Aorta (tissue), 5 donors: ENCODE measurements at regions not wholly inside any gene's neighbourhood (a gene's known extent, or its start where the extent isn't known, plus 50 kb on each side); places are given as distances from the start of the nearest gene placed in this dataset.

Experiments
- ATAC-seq: fragments of 200-7000 bp; cut with Tn5 transposase; one replicate; pipeline ENCODE4 v1.9.1; 2022; ENCODE audit warnings: moderate library complexity; ENCODE audit not compliant: low FRiP score
- DNase-seq, 2 donors: peaks; one replicate each; pipeline ENCODE4 v3.0.0-alpha.2; 2020
- H3K27ac ChIP-seq, 2 donors: one replicate each; pipeline ENCODE4 v1.5.1; 2013; ENCODE audit warnings: low read length in 2 of 2, mild to moderate bottlenecking in 2 of 2, moderate library complexity in 2 of 2, control low read depth in 1 of 2, inconsistent platforms in 1 of 2, low read depth in 1 of 2
- H3K27me3 ChIP-seq, 2 donors: one replicate each; pipeline ENCODE4 v1.6.1; 2013; ENCODE audit warnings: control low read depth in 1 of 2, low read length in 1 of 2, mild to moderate bottlenecking in 1 of 2, moderate library complexity in 1 of 2; ENCODE audit not compliant: insufficient read depth in 2 of 2, control insufficient read depth in 1 of 2
- H3K36me3 ChIP-seq, 2 donors: one replicate each; pipeline ENCODE4 v1.6.1; 2013; ENCODE audit warnings: control low read depth in 1 of 2, low read length in 1 of 2, mild to moderate bottlenecking in 1 of 2; ENCODE audit not compliant: insufficient read depth in 2 of 2, control insufficient read depth in 1 of 2
- H3K4me1 ChIP-seq, 2 donors: one replicate each; pipeline ENCODE4 v1.6.1; 2013; ENCODE audit warnings: low read length in 2 of 2, control low read depth in 1 of 2, mild to moderate bottlenecking in 1 of 2, moderate library complexity in 1 of 2; ENCODE audit not compliant: insufficient read depth in 2 of 2, control insufficient read depth in 1 of 2
- H3K4me3 ChIP-seq, 2 donors: one replicate each; pipeline ENCODE4 v1.5.1; 2013; ENCODE audit warnings: low read length in 2 of 2, control low read depth in 1 of 2, mild to moderate bottlenecking in 1 of 2
- H3K9me3 ChIP-seq: one replicate; pipeline ENCODE4 v1.6.1; 2013; ENCODE audit warnings: mild to moderate bottlenecking, low read length; ENCODE audit not compliant: control insufficient read depth
- WGBS, 2 donors: extraction: QIAGEN DNeasy Blood & Tissue Kit; methylation state at CpG; one replicate each; pipeline ENCODE4 v1.1.7; 2013; 5-methylcytosine and 5-hydroxymethylcytosine counted together
- intact Hi-C, 2 donors: fragments of 100-400 bp; cut with DNase I; formaldehyde crosslinking; loops; one replicate each; pipeline versions ENCODE4 v1.14.2 to v1.15.0; 2022
- donor health status: healthy with polysubstance abuse.
- donor health status: Bipolar disorder and iron deficiency.
- donor health status: DM: no; HTN: no; CAD: no.
- donor health status: DM: no; HTN: no; CAD: no.
- donor health status: DM: yes; HTN: yes; CAD: no.

DNA sequence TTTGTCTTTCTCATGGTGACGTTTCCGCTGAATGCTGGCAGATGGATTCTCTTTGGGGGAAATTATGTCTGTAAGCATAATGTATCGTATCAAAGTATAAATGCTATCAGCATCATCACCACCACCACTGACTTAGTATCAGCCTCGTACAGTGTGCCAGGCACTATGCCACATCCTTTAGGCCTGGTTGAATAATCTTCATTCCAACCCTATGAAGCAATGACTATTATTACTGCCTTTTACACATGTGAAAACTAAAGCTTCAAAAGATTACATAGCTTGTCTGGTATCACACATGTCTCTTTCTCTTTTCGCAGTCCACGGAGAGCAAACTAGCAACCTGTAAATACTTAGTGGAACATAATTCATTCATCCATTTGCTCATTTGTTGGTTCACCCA lies 166.7 kb upstream of the PRICKLE2 start:
- no peaks in the 10 kb centered on the region for H3K27me3 ChIP-seq
- WGBS, 2 donors, result 54 to 57% methylated on average over 6 of the region's 6 CpGs
- no peak overlapping the region for H3K4me3 ChIP-seq
- no peaks in the 10 kb centered on the region for H3K36me3 ChIP-seq
- H3K4me1 ChIP-seq, result no peaks in the 10 kb centered on the region
- DNase-seq, result no peak
- ATAC-seq, result no peak
- no peaks in the 10 kb centered on the region for H3K9me3 ChIP-seq
- no peak overlapping the region for H3K27ac ChIP-seq
- intact Hi-C loops, result no loop called here

DNA sequence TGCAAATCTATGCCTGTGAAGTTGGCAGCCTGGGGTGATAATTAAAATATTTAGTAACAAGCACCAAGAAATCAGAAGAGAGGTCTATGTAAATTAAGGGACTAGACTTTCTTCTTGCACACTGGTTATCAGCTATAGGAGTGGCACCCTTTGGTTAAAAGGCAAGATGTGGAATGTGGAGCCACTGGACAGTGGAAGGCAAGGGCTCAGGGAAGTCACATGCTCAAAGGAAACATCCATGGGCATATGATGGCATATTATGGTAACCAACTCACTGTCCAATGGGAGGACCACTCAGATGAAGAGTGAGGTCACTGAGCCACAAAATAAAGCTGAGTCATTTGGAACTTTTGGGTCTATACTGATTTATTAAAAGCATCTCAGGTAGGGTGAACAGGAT lies 165.6 kb upstream of the PRICKLE2 start:
- DNase-seq (no peak), ATAC-seq (no peak)
- H3K4me1 ChIP-seq, result no peaks in the 10 kb centered on the region
- H3K4me3 ChIP-seq, result no peak overlapping the region
- no peaks in the 10 kb centered on the region for H3K36me3 ChIP-seq
- intact Hi-C loops, result no loop called here
- no peaks in the 10 kb centered on the region for H3K27me3 ChIP-seq
- no peak overlapping the region for H3K27ac ChIP-seq
- H3K9me3 ChIP-seq, result peaks cover 1% of the 10 kb centered on the region

DNA sequence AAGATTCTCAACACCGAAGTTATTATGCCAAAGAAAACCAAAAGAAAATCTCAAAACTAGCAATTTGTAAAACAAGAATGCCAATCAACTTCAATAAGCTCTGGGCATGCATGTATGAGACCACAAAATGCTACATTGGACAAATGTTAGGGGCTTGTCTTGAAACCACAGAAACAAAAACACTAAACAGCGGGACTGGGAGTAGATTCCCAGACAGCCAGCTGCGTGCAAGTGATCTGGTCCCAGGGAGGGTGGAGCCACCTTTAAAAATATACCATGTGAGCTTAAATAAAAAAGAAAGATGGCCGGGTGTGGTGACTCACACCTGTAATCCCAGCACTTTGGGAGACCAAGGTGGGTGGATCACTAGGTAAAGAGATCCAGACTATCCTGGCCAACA lies 163.6 kb upstream of the PRICKLE2 start:
- H3K36me3 ChIP-seq, result no peaks in the 10 kb centered on the region
- DNase-seq, result no peak
- peaks cover 1% of the 10 kb centered on the region for H3K9me3 ChIP-seq
- peaks cover 0 to 2% of the 10 kb centered on the region in 2 donors for H3K4me1 ChIP-seq
- no peaks in the 10 kb centered on the region for H3K27me3 ChIP-seq
- intact Hi-C loops, result no loop called here
- no peak overlapping the region for H3K27ac ChIP-seq
- H3K4me3 ChIP-seq, result no peak overlapping the region
- 38 to 43% methylated on average over 4 of the region's 4 CpGs for WGBS, 2 donors
- ATAC-seq, result no peak

DNA sequence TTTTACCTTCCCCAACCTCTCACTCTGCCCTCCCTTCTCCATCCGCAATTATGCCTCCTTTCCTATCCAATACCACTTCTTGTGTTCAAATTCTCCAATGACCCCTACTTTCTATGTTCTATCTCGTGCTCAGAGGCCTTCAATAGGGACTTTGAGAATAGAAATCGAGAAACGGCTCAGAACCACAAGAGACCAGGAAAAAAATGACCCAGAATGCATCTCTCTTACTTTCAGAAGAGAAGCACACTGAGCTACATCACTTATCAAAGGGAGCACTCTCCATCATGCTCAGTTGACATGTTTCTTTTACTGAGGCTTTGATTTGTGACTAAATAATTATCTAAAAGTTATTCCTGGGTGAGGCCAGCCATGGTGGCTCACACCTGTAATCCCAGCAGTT lies 162.4 kb upstream of the PRICKLE2 start:
- WGBS, 2 donors, result 94 to 95% methylated on average over 4 of the region's 4 CpGs
- peaks cover 0 to 2% of the 10 kb centered on the region in 2 donors for H3K4me1 ChIP-seq
- H3K9me3 ChIP-seq, result peaks cover 3% of the 10 kb centered on the region
- H3K36me3 ChIP-seq, result no peaks in the 10 kb centered on the region
- H3K4me3 ChIP-seq, result no peak overlapping the region
- no peak overlapping the region for H3K27ac ChIP-seq
- DNase-seq (no peak), ATAC-seq (no peak)
- intact Hi-C loops, result no loop called here
- no peaks in the 10 kb centered on the region for H3K27me3 ChIP-seq

DNA sequence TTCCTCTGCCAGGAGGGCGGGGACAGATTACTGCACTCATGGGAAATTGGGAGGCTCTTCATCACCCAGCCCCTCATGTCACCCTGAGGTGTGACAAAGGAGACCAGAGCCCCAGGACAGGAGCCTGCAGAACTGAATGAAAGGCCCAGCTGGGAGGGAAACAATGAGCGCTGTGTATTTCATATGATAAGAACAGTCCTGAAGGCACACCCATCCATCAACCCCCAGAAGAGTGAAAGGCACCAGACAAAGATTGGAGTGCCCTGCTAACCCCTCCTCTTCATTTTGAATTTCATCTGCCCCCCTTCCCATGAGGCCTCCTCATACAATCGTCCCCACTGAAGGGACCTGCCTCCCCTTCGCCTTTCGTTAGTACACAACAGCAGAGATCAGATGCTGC lies 160.0 kb upstream of the PRICKLE2 start:
- Histone ChIP-seq H3K36me3 (no peaks in the 10 kb centered on the region), H3K9me3 (peaks cover 3% of the 10 kb centered on the region), H3K4me3 (no peak overlapping the region), H3K27me3 (no peaks in the 10 kb centered on the region), H3K4me1 (peaks cover 0 to 2% of the 10 kb centered on the region in 2 donors), H3K27ac (no peak overlapping the region)
- intact Hi-C loops, result no loop called here
- 92 to 95% methylated on average over 5 of the region's 5 CpGs for WGBS, 2 donors
- ATAC-seq (no peak), DNase-seq (no peak)

DNA sequence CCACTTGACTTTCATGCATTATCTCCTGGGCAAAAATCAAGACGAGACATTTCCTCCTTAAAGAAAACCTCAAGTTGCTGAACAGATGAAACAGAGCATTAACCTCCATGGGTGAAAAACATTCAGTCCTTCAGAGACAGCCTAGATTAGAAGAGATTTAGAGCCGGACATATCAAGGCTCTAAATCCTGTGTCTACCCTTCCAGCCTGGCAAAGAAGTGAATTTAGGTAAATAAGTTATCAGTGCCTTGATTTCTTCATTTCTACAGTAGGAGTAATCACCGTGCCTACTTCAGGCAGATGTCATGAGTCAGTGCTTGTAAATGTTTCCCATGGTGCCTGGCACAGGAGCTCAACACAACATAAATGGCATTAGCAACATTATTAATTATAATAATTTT lies 159.3 kb upstream of the PRICKLE2 start:
- intact Hi-C loops, result no loop called here
- H3K36me3 ChIP-seq, result no peaks in the 10 kb centered on the region
- DNase-seq, result no peak
- no peak for ATAC-seq
- H3K27me3 ChIP-seq, result no peaks in the 10 kb centered on the region
- H3K9me3 ChIP-seq, result peaks cover 3% of the 10 kb centered on the region
- H3K4me1 ChIP-seq, result peaks cover 0 to 2% of the 10 kb centered on the region in 2 donors
- 66 to 75% methylated on average over 3 of the region's 3 CpGs for WGBS, 2 donors
- no peak overlapping the region for H3K27ac ChIP-seq
- H3K4me3 ChIP-seq, result no peak overlapping the region

DNA sequence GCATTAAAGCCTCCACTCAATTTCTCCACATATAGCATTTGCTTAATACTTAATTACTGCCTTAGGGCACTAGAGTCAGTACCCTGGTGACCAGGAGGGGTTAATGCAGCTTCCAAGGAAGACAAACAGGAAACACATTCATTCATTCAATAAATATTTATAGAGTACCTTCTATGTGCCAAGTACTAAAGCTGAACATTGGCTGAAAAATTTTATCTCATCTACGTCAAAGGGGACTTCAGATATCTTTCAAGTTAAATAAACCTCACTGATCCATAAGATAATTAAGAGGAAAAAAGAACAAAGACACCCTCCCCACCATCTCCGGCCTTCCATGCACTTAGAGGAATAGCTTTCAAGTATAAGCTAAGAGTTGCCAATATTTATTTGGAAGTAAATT lies 156.9 kb upstream of the PRICKLE2 start:
- intact Hi-C loops, result no loop called here
- WGBS, 2 donors, result 58 to 72% methylated on average over 2 of the region's 2 CpGs
- no peaks in the 10 kb centered on the region for H3K36me3 ChIP-seq
- no peak overlapping the region for H3K27ac ChIP-seq
- H3K9me3 ChIP-seq, result peaks cover 3% of the 10 kb centered on the region
- no peaks in the 10 kb centered on the region for H3K27me3 ChIP-seq
- peaks cover 0 to 2% of the 10 kb centered on the region in 2 donors for H3K4me1 ChIP-seq
- no peak for ATAC-seq
- no peak overlapping the region for H3K4me3 ChIP-seq
- DNase-seq, result no peak

DNA sequence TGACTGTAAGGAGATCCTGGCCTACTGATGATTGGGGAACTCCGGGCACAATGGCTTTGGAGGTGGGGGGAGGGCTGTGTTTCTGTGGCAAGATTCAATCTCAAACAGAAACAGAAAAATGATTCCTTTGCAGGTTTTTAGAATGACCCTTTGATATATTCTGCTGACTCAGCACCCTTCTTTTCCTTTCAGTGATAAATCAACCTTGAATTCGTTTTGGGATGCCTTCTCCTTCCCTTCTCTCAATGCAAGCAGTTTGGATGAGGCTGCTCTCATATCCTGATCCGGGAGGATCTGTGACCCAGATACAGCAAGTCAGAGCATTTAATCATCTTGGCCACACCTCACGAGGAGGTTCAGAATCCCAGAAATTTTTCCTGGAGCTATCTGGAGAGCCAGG lies 156.1 kb upstream of the PRICKLE2 start:
- intact Hi-C loops, result no loop called here
- H3K4me3 ChIP-seq, result no peak overlapping the region
- WGBS, 2 donors, result 84 to 86% methylated on average over 4 of the region's 4 CpGs

DNA sequence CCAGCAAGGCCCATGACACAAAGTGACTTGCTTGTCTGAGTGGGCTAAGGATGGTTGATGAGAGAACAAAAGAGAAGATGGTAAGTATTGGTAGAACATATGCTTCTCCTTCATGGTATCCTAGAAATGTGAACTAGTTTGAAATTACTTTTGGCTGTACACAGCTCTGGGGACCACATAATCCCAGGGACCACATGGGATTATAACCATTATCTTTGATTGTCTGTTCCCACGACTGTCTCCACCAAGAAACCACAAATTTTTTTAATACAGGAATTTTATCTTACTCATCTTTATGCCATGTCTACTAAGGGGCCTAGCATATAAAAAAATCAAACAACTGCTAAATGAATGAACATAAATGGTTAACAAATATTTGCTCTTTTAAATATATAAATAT lies 155.3 kb upstream of the PRICKLE2 start:
- Histone ChIP-seq H3K4me1 (peaks cover 0 to 2% of the 10 kb centered on the region in 2 donors), H3K27me3 (no peaks in the 10 kb centered on the region), H3K9me3 (peaks cover 2% of the 10 kb centered on the region), H3K27ac (no peak overlapping the region), H3K36me3 (no peaks in the 10 kb centered on the region), H3K4me3 (no peak overlapping the region)
- ATAC-seq, result no peak
- intact Hi-C loops, result no loop called here
- no peak for DNase-seq
- 86 to 88% methylated on average over 1 of the region's 1 CpG for WGBS, 2 donors

More for the DNA sequence above, 156.1 kb upstream of the PRICKLE2 start:
- DNase-seq (no peak), ATAC-seq (no peak)
- Histone ChIP-seq H3K9me3 (peaks cover 3% of the 10 kb centered on the region), H3K27me3 (no peaks in the 10 kb centered on the region), H3K36me3 (no peaks in the 10 kb centered on the region), H3K27ac (no peak overlapping the region), H3K4me1 (peaks cover 0 to 2% of the 10 kb centered on the region in 2 donors)
